Skeletal muscle cell (primary cell): ENCODE measurements at regions not wholly inside any gene's neighbourhood (a gene's known extent, or its start where the extent isn't known, plus 50 kb on each side); places are given as distances from the start of the nearest gene placed in this dataset.
A peak's percentile ranks its signal among the peaks of the same experiment; 100 is the strongest.

Experiments used
- DNase-seq: peaks from one replicate; pipeline ENCODE4 v3.0.0-alpha.2; 2010; ENCODE audit warnings: low read depth
- H3K4me3 ChIP-seq: 2 replicates; pipeline ENCODE4 v1.5.1; 2011; ENCODE audit warnings: low read depth, mild to moderate bottlenecking, control low read depth, low read length, moderate library complexity

- no peak for DNase-seq
- H3K4me3 ChIP-seq = no peak overlapping the region
Observed at GRCh38 chr7:22572292-22572691, 72.3 kb upstream of the STEAP1B start.

- H3K4me3 ChIP-seq = no peak overlapping the region
- no peak for DNase-seq
Observed at GRCh38 chr7:22571766-22572165, 71.8 kb upstream of the STEAP1B start.

GRCh38 chr7:22569586-22570321 is 69.8 kb upstream of the STEAP1B start:
- DNase-seq = no peak
- no peak overlapping the region for H3K4me3 ChIP-seq

- no peak for DNase-seq
- H3K4me3 ChIP-seq = no peak overlapping the region
Observed at GRCh38 chr7:22566592-22566991, 66.6 kb upstream of the STEAP1B start.

- no peak for DNase-seq
- no peak overlapping the region for H3K4me3 ChIP-seq
Observed at GRCh38 chr7:22566176-22566575, 66.2 kb upstream of the STEAP1B start.

- no peak overlapping the region for H3K4me3 ChIP-seq
- DNase-seq = no peak
Observed at GRCh38 chr7:22565315-22565811, 65.4 kb upstream of the STEAP1B start.

GRCh38 chr7:22564511-22565045 is 64.6 kb upstream of the STEAP1B start:
- peak; percentile 82 for DNase-seq
- H3K4me3 ChIP-seq = no peak overlapping the region

- H3K4me3 ChIP-seq = no peak overlapping the region
- DNase-seq = no peak
Observed at GRCh38 chr7:22563621-22564241, 63.7 kb upstream of the STEAP1B start.

- H3K4me3 ChIP-seq = no peak overlapping the region
Observed at GRCh38 chr7:22563032-22563501, 63.1 kb upstream of the STEAP1B start.

GRCh38 chr7:22561895-22562593 is 62.1 kb upstream of the STEAP1B start:
- H3K4me3 ChIP-seq = no peak overlapping the region
- DNase-seq = no peak

More at GRCh38 chr7:22563032-22563501, 63.1 kb upstream of the STEAP1B start:
- DNase-seq = no peak

- H3K4me3 ChIP-seq = no peak overlapping the region
- peak; percentile 98 for DNase-seq
Observed at GRCh38 chr7:22561321-22561811, 61.4 kb upstream of the STEAP1B start.

- H3K4me3 ChIP-seq = no peak overlapping the region
- DNase-seq = peak; percentile 47
Observed at GRCh38 chr7:22559829-22560489, 60.0 kb upstream of the STEAP1B start.

- no peak for DNase-seq
Observed at GRCh38 chr7:22557167-22557566, 57.2 kb upstream of the STEAP1B start.

GRCh38 chr7:22555476-22555875 is 55.5 kb upstream of the STEAP1B start:
- DNase-seq = no peak
- H3K4me3 ChIP-seq = no peak overlapping the region

More at GRCh38 chr7:22557167-22557566, 57.2 kb upstream of the STEAP1B start:
- H3K4me3 ChIP-seq = no peak overlapping the region

- H3K4me3 ChIP-seq = no peak overlapping the region
- no peak for DNase-seq
Observed at GRCh38 chr7:22554184-22554583, 54.2 kb upstream of the STEAP1B start.

GRCh38 chr7:22551768-22552513 is 52.0 kb upstream of the STEAP1B start:
- DNase-seq = no peak
- H3K4me3 ChIP-seq = no peak overlapping the region

- DNase-seq = no peak
Observed at GRCh38 chr7:22550514-22551030, 50.6 kb upstream of the STEAP1B start.

More at GRCh38 chr7:22550514-22551030, 50.6 kb upstream of the STEAP1B start:
- peak overlapping the region; percentile 54 for H3K4me3 ChIP-seq
